Aorta (tissue), 5 donors: ENCODE measurements at regions not wholly inside any gene's neighbourhood (a gene's known extent, or its start where the extent isn't known, plus 50 kb on each side); places are given as distances from the start of the nearest gene placed in this dataset.
"Not testable (repeated sequence)": the region's sequence is repeated elsewhere in the genome, so short reads cannot be mapped to it uniquely, and the experiment has no call there.

Experiments
- ATAC-seq: fragments of 200-7000 bp; cut with Tn5 transposase; one replicate; pipeline ENCODE4 v1.9.1; 2022; ENCODE audit warnings: moderate library complexity; ENCODE audit not compliant: low FRiP score
- DNase-seq, 2 donors: peaks; one replicate each; pipeline ENCODE4 v3.0.0-alpha.2; 2020
- H3K27ac ChIP-seq, 2 donors: one replicate each; pipeline ENCODE4 v1.5.1; 2013; ENCODE audit warnings: low read length in 2 of 2, mild to moderate bottlenecking in 2 of 2, moderate library complexity in 2 of 2, control low read depth in 1 of 2, inconsistent platforms in 1 of 2, low read depth in 1 of 2
- H3K27me3 ChIP-seq, 2 donors: one replicate each; pipeline ENCODE4 v1.6.1; 2013; ENCODE audit warnings: control low read depth in 1 of 2, low read length in 1 of 2, mild to moderate bottlenecking in 1 of 2, moderate library complexity in 1 of 2; ENCODE audit not compliant: insufficient read depth in 2 of 2, control insufficient read depth in 1 of 2
- H3K36me3 ChIP-seq, 2 donors: one replicate each; pipeline ENCODE4 v1.6.1; 2013; ENCODE audit warnings: control low read depth in 1 of 2, low read length in 1 of 2, mild to moderate bottlenecking in 1 of 2; ENCODE audit not compliant: insufficient read depth in 2 of 2, control insufficient read depth in 1 of 2
- H3K4me1 ChIP-seq, 2 donors: one replicate each; pipeline ENCODE4 v1.6.1; 2013; ENCODE audit warnings: low read length in 2 of 2, control low read depth in 1 of 2, mild to moderate bottlenecking in 1 of 2, moderate library complexity in 1 of 2; ENCODE audit not compliant: insufficient read depth in 2 of 2, control insufficient read depth in 1 of 2
- H3K4me3 ChIP-seq, 2 donors: one replicate each; pipeline ENCODE4 v1.5.1; 2013; ENCODE audit warnings: low read length in 2 of 2, control low read depth in 1 of 2, mild to moderate bottlenecking in 1 of 2
- H3K9me3 ChIP-seq: one replicate; pipeline ENCODE4 v1.6.1; 2013; ENCODE audit warnings: mild to moderate bottlenecking, low read length; ENCODE audit not compliant: control insufficient read depth
- WGBS, 2 donors: extraction: QIAGEN DNeasy Blood & Tissue Kit; methylation state at CpG; one replicate each; pipeline ENCODE4 v1.1.7; 2013; 5-methylcytosine and 5-hydroxymethylcytosine counted together
- intact Hi-C, 2 donors: fragments of 100-400 bp; cut with DNase I; formaldehyde crosslinking; loops; one replicate each; pipeline versions ENCODE4 v1.14.2 to v1.15.0; 2022
- donor health status: healthy with polysubstance abuse.
- donor health status: Bipolar disorder and iron deficiency.
- donor health status: DM: no; HTN: no; CAD: no.
- donor health status: DM: no; HTN: no; CAD: no.
- donor health status: DM: yes; HTN: yes; CAD: no.

DNA sequence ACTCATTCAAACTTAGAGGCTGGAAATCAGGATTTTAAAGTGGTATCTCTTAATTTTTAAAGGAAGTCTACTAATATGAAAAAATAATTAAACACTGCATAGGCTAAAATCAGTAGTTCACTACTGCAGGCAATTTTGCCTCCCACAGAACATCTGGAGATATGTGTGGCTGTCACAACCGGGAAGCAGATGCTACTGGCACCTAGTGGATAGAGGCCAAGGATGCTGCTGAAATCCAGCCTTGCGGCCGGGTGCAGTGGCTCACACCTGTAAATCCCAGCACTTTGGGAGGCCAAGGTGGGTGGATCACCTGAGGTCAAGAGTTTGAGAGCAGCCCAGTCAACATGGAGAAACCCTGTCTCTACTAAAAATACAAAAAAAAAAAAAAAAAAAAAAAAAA, 473.9 kb downstream of the XYLT1 start:
- Histone ChIP-seq H3K27ac (no peak overlapping the region), H3K36me3 (no peaks in the 10 kb centered on the region), H3K4me3 (no peak overlapping the region), H3K9me3 (peaks cover 1% of the 10 kb centered on the region), H3K4me1 (no peaks in the 10 kb centered on the region), H3K27me3 (no peaks in the 10 kb centered on the region)
- WGBS, 2 donors: 65 to 67% methylated on average over 3 of the region's 3 CpGs
- intact Hi-C loops: no loop called here
- ATAC-seq: no peak
- no peak for DNase-seq

DNA sequence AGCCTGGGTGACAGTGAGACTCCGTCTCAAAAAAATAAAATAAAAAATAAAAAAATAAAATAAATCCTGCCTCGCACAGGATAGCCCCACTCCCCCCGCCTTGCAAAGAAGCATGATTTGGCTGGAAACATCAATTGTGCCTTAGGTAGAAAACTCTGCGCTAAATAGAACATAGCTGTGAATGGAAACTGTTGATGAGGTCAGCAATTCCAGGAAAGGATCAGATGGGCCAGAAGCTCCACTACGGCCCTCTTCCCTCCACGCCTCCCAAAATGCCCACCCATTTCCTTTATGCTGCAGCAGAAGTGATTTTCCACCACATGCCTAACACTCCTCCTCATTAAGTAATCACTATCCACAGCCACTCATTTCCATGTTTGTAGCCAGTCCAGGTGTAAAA, 473.4 kb downstream of the XYLT1 start:
- Histone ChIP-seq H3K9me3 (peaks cover 1% of the 10 kb centered on the region), H3K36me3 (no peaks in the 10 kb centered on the region), H3K4me1 (no peaks in the 10 kb centered on the region), H3K27ac (no peak overlapping the region), H3K27me3 (no peaks in the 10 kb centered on the region), H3K4me3 (no peak overlapping the region)
- WGBS, 2 donors: 78 to 79% methylated on average over 6 of the region's 6 CpGs
- no peak for ATAC-seq
- intact Hi-C loops: no loop called here
- DNase-seq: no peak

DNA sequence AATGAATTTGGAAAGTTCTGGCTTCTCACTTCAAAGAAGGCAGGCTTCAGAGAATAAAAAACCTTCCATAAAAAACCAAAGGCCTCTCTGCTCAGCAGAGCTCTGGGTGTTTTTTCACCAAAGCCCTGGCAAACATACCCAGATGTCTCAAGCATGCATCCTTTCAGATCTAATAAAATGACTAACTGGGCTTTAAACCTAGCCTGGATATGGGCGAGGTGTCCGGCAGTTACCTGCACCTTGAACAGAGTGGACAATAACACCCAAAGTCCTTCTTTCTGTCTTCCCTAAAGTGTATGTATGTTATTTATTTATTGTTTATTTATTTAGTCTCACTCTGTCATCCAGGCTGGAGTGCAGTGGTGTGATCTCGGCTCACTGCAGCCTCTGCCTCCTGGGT, 469.3 kb downstream of the XYLT1 start:
- 70 to 74% methylated on average over 3 of the region's 3 CpGs for WGBS, 2 donors
- H3K4me1 ChIP-seq: no peaks in the 10 kb centered on the region
- intact Hi-C loops: no loop called here
- DNase-seq (no peak), ATAC-seq (no peak)
- no peak overlapping the region for H3K4me3 ChIP-seq
- no peaks in the 10 kb centered on the region for H3K36me3 ChIP-seq
- no peaks in the 10 kb centered on the region for H3K27me3 ChIP-seq
- H3K27ac ChIP-seq: no peak overlapping the region
- peaks cover 1% of the 10 kb centered on the region for H3K9me3 ChIP-seq

DNA sequence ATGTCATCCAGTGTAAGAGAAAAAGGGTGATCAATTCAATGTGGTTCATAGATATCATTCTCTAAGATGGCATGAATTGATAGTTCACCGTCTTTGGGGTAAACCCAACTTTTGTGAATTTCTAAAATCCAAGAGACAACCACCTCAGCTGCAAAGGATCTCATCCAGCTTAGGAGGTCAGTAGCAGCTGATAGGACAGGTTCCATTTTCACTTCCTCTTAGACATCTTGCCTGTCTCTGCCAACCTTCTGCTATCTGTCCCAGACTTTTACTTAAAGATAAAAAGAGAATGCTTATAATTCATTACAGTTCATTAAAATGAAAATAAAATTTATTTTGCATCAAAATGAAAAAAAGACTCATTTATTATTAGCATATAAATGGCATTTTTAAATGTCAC, 468.2 kb downstream of the XYLT1 start:
- intact Hi-C loops: no loop called here
- WGBS, 2 donors: 80 to 89% methylated on average over 1 of the region's 1 CpG
- ATAC-seq: no peak

DNA sequence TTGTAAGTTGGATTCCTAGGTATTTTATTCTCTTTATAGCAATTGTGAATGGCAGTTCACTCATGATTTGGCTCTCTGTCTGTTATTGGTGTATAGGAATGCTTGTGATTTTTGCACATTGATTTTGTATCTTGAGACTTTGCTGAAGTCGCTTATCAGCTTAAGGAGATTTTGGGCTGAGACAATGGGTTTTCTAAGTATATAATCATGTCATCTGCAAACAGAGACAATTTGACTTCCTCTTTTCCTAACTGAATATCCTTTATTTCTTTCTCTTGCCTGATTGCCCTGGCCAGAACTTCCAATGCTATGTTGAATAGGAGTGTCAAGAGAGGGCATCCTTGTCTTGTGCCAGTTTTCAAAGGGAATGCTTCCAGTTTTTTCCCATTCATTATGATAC, 464.8 kb downstream of the XYLT1 start:
- DNase-seq, H3K4me1 ChIP-seq, H3K36me3 ChIP-seq, intact Hi-C loops, H3K27ac ChIP-seq, H3K9me3 ChIP-seq, H3K27me3 ChIP-seq, ATAC-seq, H3K4me3 ChIP-seq: not testable (repeated sequence)
- WGBS, 2 donors: 88 to 95% methylated on average over 1 of the region's 1 CpG

More for the DNA sequence above, 468.2 kb downstream of the XYLT1 start:
- no peaks in the 10 kb centered on the region for H3K36me3 ChIP-seq
- no peak overlapping the region for H3K27ac ChIP-seq
- no peak overlapping the region for H3K4me3 ChIP-seq
- no peaks in the 10 kb centered on the region for H3K4me1 ChIP-seq
- H3K9me3 ChIP-seq: peaks cover 1% of the 10 kb centered on the region
- no peak for DNase-seq
- H3K27me3 ChIP-seq: no peaks in the 10 kb centered on the region

DNA sequence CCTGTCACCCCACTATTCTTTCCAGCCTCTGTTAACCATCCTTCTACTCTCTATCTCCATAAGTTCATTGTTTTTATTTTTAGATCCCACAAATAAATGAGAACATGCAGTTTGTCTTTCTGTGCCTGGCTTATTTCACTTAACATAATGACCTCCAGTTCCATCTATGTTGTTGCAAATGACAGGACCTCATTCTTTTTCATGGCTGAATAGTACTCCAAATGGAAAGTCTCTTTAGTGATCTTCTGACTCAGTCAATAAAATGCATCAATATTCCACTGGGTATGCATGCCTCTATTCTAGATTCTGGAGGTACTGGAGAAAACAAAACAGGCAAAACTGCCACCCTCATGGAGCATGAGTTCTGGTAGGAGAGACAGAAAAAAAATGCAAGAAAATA, 459.0 kb downstream of the XYLT1 start:
- no peaks in the 10 kb centered on the region for H3K27me3 ChIP-seq
- intact Hi-C loops: no loop called here
- DNase-seq (no peak), ATAC-seq (no peak)
- no peaks in the 10 kb centered on the region for H3K36me3 ChIP-seq
- H3K4me1 ChIP-seq: no peaks in the 10 kb centered on the region
- no peak overlapping the region for H3K27ac ChIP-seq
- no peak overlapping the region for H3K4me3 ChIP-seq
- peaks cover 6% of the 10 kb centered on the region for H3K9me3 ChIP-seq

DNA sequence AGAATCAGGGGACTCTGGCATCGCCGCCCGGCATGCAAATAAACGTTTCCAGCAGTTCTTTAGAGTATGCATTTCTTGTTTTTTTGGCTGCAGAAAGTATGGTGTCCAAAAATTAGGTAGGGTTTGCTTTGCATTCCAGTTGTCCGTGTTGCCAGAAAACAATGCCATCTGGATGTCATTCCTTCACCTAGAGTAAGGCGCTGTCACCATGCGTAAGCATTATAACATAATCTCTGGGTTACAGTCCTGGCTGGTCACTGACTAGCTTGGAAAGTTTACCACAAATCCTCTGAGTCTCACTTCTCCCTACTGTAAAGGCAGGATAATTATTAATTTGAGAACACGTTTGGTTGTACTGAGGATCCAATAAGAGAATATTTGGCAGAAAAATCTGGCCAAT, 457.7 kb downstream of the XYLT1 start:
- H3K4me3 ChIP-seq: no peak overlapping the region
- no peak overlapping the region for H3K27ac ChIP-seq
- H3K9me3 ChIP-seq: peaks cover 6% of the 10 kb centered on the region
- no peaks in the 10 kb centered on the region for H3K36me3 ChIP-seq
- 67 to 69% methylated on average over 8 of the region's 8 CpGs for WGBS, 2 donors
- intact Hi-C loops: no loop called here
- no peaks in the 10 kb centered on the region for H3K4me1 ChIP-seq
- H3K27me3 ChIP-seq: no peaks in the 10 kb centered on the region
- ATAC-seq: no peak
- DNase-seq: no peak

DNA sequence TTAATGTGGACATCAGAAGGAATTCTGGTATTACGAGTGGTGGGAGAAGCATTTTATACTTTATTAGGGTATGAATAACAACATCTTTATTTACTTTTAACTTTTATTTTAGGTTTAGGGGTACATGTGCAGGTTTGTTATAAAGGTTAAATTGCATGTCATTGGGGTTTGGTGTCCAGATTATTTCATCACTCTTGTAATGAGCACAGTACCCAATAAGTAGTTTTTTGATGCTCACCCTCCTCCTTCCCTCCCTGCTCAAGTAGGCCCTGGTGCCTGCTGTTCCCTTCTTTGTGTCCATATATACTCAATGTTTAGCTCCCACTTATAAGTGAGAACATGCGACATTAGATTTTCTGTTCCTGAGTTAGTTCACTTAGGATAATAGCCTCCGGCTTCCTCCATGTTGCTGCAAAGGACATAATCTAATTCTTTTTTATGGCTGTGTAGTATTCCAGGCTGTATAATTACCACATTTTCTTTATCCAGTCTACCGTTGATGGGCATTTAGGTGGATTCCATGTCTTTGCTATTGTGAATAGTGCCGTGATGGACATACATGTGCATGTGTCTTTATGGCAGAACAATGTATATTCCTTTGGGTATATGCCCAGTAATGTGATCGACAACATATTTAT, 456.2 kb downstream of the XYLT1 start:
- intact Hi-C loops: no loop called here
- peaks cover 6% of the 10 kb centered on the region for H3K9me3 ChIP-seq
- ATAC-seq (no peak), DNase-seq (no peak)
- H3K27me3 ChIP-seq: no peaks in the 10 kb centered on the region
- H3K36me3 ChIP-seq: no peaks in the 10 kb centered on the region
- 87 to 96% methylated on average over 6 of the region's 6 CpGs for WGBS, 2 donors
- H3K4me3 ChIP-seq: no peak overlapping the region
- no peaks in the 10 kb centered on the region for H3K4me1 ChIP-seq
- H3K27ac ChIP-seq: no peak overlapping the region

DNA sequence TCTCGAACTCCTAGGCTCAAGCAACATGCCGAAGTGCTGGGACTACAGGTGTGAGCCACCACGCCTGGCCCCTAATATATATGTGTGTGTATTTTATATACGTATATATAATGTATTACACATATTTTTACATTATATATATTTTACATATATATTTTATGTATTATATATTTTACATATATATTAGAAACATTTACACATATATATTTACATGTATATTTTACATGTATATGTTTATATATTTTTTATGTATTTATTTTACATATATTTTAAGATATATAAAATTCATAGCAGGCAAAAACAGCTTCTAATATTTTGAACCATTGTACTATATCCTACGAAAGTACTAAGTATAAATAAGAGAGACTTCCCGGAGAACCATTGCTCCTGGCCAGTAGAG, 455.1 kb downstream of the XYLT1 start:
- no peak overlapping the region for H3K27ac ChIP-seq
- WGBS, 2 donors: 88 to 89% methylated on average over 6 of the region's 6 CpGs
- DNase-seq (no peak), ATAC-seq (no peak)
- intact Hi-C loops: no loop called here
- peaks cover 6% of the 10 kb centered on the region for H3K9me3 ChIP-seq
- H3K27me3 ChIP-seq: no peaks in the 10 kb centered on the region
- H3K4me1 ChIP-seq: no peaks in the 10 kb centered on the region
- H3K36me3 ChIP-seq: no peaks in the 10 kb centered on the region
- no peak overlapping the region for H3K4me3 ChIP-seq
